ENCODE measurements at regions not wholly inside any gene's neighbourhood (a gene's known extent, or its start where the extent isn't known, plus 50 kb on each side); places are given as distances from the start of the nearest gene placed in this dataset.

DNA sequence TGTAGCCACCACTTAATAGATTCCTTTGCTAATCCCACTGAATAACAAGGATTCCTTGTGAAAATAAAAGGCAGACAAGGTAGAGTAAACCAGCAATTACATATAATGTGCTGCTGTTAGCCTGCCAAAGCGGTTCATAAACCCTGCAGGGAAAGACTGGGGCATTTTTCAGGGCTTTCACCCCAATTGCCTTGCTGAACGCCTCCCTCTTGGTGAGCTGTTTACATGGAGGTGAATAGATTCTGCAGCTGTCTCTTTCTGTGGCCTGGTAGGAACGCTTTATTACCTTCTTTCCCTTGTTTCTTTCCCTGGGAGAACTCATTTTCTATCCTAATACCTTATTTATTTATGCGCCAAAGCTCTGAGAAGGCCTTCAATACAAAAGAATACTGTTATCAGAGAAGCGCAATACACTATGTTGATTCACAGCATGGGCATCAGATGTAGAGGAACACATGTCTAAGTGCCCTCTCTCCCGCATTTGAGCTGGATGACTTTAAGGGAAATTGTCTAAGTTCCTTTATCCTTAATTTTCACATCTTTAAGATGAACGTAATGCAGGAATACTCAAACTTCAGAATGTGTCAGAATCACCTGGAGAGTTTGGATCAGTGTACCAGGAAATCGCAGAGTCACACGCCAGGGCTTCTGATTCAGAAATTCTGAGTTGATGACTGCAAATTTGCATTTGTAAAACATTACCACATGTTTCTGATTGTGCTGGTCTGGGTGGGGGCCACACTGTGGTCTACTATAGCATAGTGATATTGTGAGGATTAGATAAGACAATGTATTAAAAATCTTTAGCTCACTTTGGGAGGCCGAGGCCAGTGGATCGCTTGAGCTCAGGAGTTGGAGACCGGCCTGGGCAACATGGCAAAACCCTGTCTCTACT, 1203.8 kb downstream of the SORCS3 start:
- Mint-ChIP-seq H3K27ac (no peak overlapping the region), H3K27me3 (no peaks in the 10 kb centered on the region), H3K36me3 (ENCODE audit: low read depth) (no peaks in the 10 kb centered on the region), H3K9me3 (peaks cover 5% of the 10 kb centered on the region), H3K4me1 (peaks cover 6% of the 10 kb centered on the region), H3K4me3 (no peak overlapping the region)
- ATAC-seq (no peak), DNase-seq (no peak)

DNA sequence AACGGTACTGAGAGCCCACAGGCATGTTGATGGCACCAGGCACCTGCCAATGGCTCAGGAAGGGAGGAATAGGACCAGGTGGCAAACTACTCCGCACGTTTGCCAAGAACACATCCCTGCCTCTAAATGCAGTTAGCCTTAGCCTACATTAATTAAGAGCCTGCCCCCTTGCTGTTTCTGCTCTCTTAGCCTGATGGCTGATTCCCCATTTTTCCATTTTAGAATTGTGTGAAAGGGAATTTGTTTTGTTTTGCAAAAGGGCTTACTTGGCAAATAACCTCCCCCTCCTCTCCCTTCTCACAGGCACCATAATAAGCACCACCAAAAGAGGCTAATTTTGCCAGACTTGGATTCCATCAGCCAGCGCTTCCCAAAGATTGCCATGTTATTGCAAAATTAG, 1203.2 kb downstream of the SORCS3 start:
- Mint-ChIP-seq H3K4me3 (no peak overlapping the region), H3K4me1 (peaks cover 11% of the 10 kb centered on the region), H3K9me3 (peaks cover 5% of the 10 kb centered on the region), H3K27me3 (no peaks in the 10 kb centered on the region), H3K36me3 (ENCODE audit: low read depth) (no peaks in the 10 kb centered on the region), H3K27ac (no peak overlapping the region)
- DNase-seq (no peak), ATAC-seq (no peak)

DNA sequence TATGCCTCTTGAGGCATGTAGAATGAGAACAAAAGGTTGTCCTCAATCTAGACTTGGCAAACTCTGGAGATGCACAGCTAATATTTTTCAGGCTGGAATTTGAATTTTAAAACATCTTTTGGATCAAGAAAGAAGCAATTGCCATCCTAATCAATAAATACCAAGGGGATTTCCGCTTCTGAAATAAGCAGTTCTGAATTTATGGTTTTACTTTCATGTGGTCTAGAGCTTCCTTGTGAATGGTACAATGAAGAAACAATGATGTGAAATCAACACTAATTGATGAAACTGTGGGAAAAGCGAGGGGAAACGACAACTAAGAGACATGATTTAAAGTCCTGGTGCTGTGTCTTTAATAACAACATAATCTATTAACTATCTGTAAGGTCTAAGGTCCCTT, 1202.7 kb downstream of the SORCS3 start:
- no peak for DNase-seq
- H3K4me3 Mint-ChIP-seq, result no peak overlapping the region
- H3K4me1 Mint-ChIP-seq, result peaks cover 11% of the 10 kb centered on the region
- no peak overlapping the region for H3K27ac Mint-ChIP-seq
- no peaks in the 10 kb centered on the region for H3K27me3 Mint-ChIP-seq
- no peaks in the 10 kb centered on the region for H3K36me3 Mint-ChIP-seq (ENCODE audit: low read depth)
- H3K9me3 Mint-ChIP-seq, result peaks cover 5% of the 10 kb centered on the region
- no peak for ATAC-seq

DNA sequence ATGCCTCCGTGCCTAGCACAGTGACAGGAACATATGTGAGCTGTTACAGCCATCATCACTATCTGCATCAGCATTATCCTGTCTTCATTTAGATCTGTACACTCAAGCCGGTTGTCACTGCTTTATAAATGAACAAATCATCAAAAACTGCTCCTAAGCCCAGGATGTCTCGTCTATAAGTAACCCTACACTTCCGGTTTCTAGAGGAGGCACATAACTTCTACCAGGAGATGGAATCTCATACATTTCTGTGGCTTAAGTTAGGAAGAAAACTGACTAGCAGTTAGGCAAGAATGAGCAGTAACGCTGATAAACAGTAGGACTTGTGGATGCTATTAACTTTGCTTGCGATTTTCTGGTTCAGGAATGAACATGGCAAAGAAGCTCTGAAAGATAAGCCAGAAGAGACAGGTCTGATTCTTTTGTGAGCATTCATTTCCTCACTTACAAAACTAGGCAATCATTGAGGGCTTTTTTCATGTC, 1199.2 kb downstream of the SORCS3 start:
- H3K4me1 Mint-ChIP-seq, result peaks cover 23% of the 10 kb centered on the region
- H3K9me3 Mint-ChIP-seq, result no peaks in the 10 kb centered on the region
- ATAC-seq (no peak), DNase-seq (no peak)
- H3K36me3 Mint-ChIP-seq (ENCODE audit: low read depth), result no peaks in the 10 kb centered on the region
- H3K27ac Mint-ChIP-seq, result no peak overlapping the region
- H3K27me3 Mint-ChIP-seq, result no peaks in the 10 kb centered on the region
- H3K4me3 Mint-ChIP-seq, result no peak overlapping the region

DNA sequence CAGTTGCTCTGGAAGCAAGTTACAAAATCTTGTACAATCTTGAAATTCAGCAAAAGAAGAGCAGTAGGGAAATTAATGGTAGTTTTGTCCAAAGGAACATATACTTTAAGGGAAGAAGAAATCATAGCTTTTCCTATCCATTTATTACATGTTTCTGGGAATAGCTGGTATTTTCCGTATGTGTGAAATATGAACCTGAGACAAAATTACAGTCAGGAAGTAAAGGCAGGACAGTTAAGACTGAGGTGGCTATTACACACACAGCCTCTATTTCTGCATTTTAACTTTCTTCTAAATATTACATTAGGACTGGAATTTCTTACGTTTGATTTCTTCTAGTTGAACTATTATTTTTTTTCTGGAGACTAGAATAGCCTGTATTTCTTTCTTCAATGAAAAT, 1197.3 kb downstream of the SORCS3 start:
- peak overlapping the region; percentile 67 for H3K4me3 Mint-ChIP-seq
- H3K4me1 Mint-ChIP-seq, result peaks cover 19% of the 10 kb centered on the region
- no peaks in the 10 kb centered on the region for H3K9me3 Mint-ChIP-seq
- H3K27ac Mint-ChIP-seq, result no peak overlapping the region
- no peaks in the 10 kb centered on the region for H3K27me3 Mint-ChIP-seq
- no peaks in the 10 kb centered on the region for H3K36me3 Mint-ChIP-seq (ENCODE audit: low read depth)
- DNase-seq (no peak), ATAC-seq (no peak)

DNA sequence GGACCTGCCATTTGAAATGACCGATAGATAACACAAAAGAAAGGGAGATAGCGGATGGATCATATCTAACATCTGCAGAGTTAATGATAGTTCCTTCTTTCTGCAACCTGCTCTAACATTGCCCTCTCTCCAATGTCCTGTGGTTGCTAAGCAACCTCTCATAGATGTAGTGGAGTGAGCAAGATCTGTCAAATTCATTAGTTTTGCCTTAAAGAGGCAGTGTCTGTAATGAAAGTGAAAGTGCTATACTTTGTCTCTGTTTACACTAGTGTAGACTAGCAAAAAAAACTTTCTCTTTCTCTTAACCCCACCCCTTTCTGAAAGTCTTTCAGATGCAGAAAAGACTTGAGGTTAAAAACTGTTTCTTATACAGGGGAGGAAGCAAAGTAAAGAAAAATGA, 1196.9 kb downstream of the SORCS3 start:
- Mint-ChIP-seq H3K27me3 (no peaks in the 10 kb centered on the region), H3K4me1 (peaks cover 19% of the 10 kb centered on the region), H3K36me3 (ENCODE audit: low read depth) (no peaks in the 10 kb centered on the region), H3K4me3 (peak overlapping the region; percentile 67), H3K27ac (no peak overlapping the region), H3K9me3 (no peaks in the 10 kb centered on the region)
- ATAC-seq, result peak; percentile 86
- no peak for DNase-seq

DNA sequence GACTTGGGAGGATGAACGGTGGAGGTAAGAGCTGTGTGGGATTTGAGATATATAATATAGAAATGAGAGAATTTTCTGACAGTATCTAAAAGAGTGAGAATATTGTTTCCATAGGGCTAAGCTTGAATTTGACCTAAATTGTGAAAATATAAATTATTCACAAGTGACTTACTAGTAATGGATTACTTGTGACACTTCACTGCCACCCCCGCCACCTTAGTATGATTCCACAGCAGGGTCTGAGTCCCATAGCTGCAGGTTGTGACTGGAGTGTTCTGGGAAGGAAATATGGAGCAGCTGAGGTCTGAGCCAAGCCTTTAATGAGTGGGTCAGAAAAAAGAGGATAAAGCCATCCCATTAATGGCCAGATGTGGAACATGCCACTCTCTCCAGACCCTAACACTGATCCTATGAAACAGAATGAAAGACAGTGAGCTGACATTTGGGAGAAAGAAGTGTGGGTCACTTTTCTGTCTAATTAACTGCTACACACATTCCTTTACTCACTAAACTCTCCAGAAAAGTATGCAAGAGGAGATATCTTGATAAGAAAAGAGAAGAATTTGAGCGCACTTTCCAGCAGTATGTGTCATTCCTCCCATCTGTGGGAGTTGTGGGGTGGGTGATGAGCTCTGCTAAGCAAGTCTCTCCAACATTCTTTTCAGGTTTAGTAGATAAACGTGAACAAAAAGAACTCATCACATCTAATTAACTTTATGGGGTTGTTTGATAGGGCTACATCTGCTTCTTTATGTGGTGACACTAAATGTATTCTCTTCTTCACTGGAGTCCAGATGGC, 1193.4 kb downstream of the SORCS3 start:
- no peaks in the 10 kb centered on the region for H3K9me3 Mint-ChIP-seq
- no peaks in the 10 kb centered on the region for H3K27me3 Mint-ChIP-seq
- DNase-seq (no peak), ATAC-seq (no peak)
- no peaks in the 10 kb centered on the region for H3K36me3 Mint-ChIP-seq (ENCODE audit: low read depth)
- H3K27ac Mint-ChIP-seq, result no peak overlapping the region
- no peak overlapping the region for H3K4me3 Mint-ChIP-seq
- peaks cover 14% of the 10 kb centered on the region for H3K4me1 Mint-ChIP-seq

DNA sequence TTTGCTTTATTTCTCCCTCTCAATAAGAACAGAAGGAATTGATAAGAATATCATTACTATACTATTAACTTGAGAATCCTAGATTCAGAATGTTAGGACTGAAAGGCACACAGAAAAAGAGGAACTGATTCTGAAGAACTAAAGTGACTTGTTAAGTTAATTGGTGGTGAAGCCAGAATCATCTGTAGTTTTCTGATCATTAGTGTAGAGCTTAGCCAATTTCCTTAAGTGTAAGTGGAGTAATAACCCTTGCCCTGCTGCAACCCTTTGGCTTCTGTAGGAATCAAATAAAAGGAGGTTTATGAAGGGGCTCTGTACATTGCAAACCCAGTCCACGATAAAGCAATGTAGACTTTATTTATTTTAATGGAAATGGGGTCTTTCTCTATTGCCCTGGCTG, 1186.0 kb downstream of the SORCS3 start:
- H3K9me3 Mint-ChIP-seq, result peaks cover 8% of the 10 kb centered on the region
- H3K4me3 Mint-ChIP-seq, result no peak overlapping the region
- no peaks in the 10 kb centered on the region for H3K36me3 Mint-ChIP-seq (ENCODE audit: low read depth)
- H3K27me3 Mint-ChIP-seq, result no peaks in the 10 kb centered on the region
- ATAC-seq (no peak), DNase-seq (no peak)
- H3K4me1 Mint-ChIP-seq, result no peaks in the 10 kb centered on the region
- no peak overlapping the region for H3K27ac Mint-ChIP-seq

DNA sequence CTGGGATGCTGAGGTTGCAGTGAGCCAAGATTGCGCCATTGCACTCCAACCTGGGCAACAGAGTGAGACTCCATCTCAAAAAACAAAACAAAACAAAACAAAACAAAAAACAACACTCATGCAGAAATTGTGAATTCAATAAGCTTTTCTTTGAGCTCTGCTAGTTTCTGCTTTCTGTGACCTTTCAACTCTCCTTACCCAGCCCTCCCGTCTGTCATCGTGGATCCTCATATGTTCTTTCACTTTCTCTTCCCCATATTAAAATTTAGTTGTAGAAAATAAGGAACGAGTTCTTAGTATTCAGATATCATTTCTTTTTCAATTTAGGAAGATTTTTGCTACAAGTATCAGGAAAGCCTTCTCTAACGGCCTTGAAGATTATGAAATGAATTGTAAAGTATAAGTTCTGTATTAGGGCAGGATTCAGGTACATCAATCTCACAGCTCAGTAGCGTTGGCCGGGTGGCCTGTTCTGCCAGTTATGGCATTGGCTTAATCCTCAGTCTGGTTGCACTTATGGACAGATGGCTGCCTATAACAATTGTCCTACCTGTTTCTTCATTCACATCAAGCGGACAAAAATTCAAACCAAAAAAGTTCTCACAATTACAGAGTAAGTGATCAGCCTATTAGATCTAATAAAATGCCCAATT, 1167.0 kb downstream of the SORCS3 start:
- Mint-ChIP-seq H3K27me3 (no peaks in the 10 kb centered on the region), H3K9me3 (no peaks in the 10 kb centered on the region), H3K36me3 (ENCODE audit: low read depth) (no peaks in the 10 kb centered on the region), H3K4me3 (no peak overlapping the region), H3K4me1 (no peaks in the 10 kb centered on the region), H3K27ac (no peak overlapping the region)
- no peak for DNase-seq
- ATAC-seq, result no peak

DNA sequence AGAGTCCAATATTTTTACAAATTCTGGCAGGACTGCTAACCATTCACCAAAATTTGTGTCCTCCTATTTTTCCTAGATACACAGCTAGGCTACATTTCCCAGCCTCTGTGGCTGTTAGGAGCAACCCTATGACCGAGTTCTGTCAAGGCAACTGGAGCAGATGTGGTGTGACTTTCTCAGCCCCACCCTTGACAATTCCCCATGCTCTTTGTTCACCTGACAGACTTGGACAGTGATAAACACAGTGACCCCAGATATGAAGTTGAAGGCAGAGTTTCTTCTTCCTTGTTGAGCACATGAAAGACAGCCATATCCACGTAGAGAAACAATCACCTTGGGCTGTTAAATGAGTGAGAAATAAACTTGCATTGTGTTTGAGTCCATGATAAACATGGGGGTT, 1162.1 kb downstream of the SORCS3 start:
- no peak for DNase-seq
- Mint-ChIP-seq H3K9me3 (no peaks in the 10 kb centered on the region), H3K36me3 (ENCODE audit: low read depth) (no peaks in the 10 kb centered on the region), H3K27me3 (no peaks in the 10 kb centered on the region), H3K27ac (no peak overlapping the region), H3K4me3 (no peak overlapping the region), H3K4me1 (no peaks in the 10 kb centered on the region)
- no peak for ATAC-seq

DNA sequence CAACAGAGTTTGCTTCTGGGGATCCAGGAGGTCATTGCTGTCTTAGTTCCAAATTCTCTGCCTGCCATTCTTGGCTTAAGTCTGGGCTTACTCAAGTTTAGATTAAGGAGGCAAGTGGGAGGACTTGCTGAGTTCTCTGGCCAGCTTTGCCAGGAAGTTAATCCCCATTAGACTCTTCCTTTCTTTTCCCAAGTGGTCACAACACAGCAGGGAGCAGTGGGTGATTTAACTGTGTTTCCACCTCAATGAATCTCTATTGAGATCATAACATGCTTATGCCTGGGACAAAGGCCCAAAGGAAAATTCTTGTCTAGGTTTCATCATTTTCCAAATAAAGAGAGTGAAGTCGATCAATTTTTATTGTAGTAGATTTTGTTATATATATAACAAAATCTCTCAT, 1159.6 kb downstream of the SORCS3 start:
- H3K27ac Mint-ChIP-seq, result no peak overlapping the region
- no peaks in the 10 kb centered on the region for H3K4me1 Mint-ChIP-seq
- no peaks in the 10 kb centered on the region for H3K9me3 Mint-ChIP-seq
- DNase-seq (no peak), ATAC-seq (no peak)
- no peak overlapping the region for H3K4me3 Mint-ChIP-seq
- no peaks in the 10 kb centered on the region for H3K36me3 Mint-ChIP-seq (ENCODE audit: low read depth)
- no peaks in the 10 kb centered on the region for H3K27me3 Mint-ChIP-seq

DNA sequence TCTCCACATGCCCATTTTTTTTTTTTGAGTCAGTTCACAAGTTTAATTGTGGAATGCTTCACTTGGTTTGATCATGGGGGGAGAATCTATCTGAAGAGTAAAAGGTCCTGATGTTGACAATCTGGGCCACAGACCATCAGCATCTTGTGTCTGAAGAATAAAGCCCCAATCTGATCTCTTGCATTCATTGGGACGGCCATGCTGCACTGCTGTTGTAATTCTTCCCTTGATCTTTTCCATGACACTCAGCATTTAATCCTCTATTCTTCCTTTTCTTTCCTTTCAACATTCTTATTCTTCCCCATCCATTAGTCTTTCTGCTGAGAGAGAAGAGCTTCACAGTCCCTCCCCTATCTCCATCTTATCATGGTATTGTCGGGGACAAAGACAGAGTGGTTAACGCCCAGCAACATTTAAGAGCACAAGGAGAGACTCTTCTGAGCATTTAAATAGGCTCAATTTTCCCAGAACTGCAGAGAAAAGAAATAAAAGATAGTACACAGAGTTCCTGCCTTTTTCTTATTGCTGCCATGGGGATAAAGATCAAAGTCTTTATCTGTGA, 1157.3 kb downstream of the SORCS3 start:
- H3K36me3 Mint-ChIP-seq (ENCODE audit: low read depth), result no peaks in the 10 kb centered on the region

DNA sequence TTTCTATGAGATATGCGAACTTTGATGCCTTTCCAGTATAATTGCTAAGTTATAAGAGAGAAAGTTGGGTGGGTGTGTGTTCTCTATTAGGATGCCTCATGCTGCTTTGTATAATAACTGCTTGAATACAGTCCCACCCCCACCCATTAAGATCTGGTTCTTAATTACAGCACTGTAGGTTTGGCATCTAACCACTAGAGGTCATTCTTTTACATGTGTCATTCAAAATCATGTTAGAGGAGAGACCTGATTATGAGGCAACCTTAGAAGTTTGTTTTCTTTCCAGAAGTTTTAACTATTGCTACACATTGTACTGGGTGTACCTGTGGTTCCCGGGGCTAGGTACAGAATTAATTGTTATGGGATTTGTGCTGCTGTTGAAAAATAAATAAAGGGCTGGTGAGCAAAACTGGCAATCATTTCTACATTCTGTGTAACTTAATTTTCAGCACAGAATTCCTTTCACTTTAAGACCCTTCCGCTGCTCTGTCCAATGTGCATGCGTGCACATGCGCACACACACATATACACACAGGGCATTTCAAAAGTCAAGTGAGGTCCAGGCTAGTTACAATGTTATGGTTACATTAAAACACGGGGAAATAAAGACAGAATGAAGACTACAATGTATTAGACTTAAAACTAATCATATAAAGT, 1156.3 kb downstream of the SORCS3 start:
- H3K27ac Mint-ChIP-seq, result no peak overlapping the region
- no peak for DNase-seq
- no peak overlapping the region for H3K4me3 Mint-ChIP-seq
- no peaks in the 10 kb centered on the region for H3K36me3 Mint-ChIP-seq (ENCODE audit: low read depth)
- no peaks in the 10 kb centered on the region for H3K9me3 Mint-ChIP-seq
- no peak for ATAC-seq
- no peaks in the 10 kb centered on the region for H3K4me1 Mint-ChIP-seq
- no peaks in the 10 kb centered on the region for H3K27me3 Mint-ChIP-seq

More for the DNA sequence above, 1157.3 kb downstream of the SORCS3 start:
- Mint-ChIP-seq H3K27ac (no peak overlapping the region), H3K4me1 (no peaks in the 10 kb centered on the region), H3K9me3 (no peaks in the 10 kb centered on the region), H3K27me3 (no peaks in the 10 kb centered on the region), H3K4me3 (no peak overlapping the region)
- ATAC-seq, result no peak
- no peak for DNase-seq

DNA sequence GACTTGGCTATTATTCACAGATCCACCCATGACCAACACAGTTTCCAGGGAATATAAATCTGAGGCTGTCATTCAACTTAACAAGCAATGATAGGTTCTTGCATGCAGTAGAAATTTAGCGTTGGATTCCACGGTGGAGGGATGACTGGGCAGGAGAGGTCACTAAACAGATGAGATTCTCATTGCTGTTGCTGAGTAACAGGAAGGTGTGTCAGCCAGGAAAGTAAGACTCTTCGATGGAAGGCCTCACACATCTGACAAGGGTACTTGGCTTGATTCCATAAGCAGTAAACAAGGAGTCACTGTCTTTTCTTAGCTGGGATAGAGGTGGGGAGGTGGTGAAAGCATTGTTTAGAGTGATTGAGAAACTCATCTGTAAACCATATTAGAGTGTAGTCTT, 1152.0 kb downstream of the SORCS3 start:
- H3K9me3 Mint-ChIP-seq, result no peaks in the 10 kb centered on the region
- ATAC-seq, result no peak
- H3K4me3 Mint-ChIP-seq, result no peak overlapping the region
- no peak overlapping the region for H3K27ac Mint-ChIP-seq
- H3K27me3 Mint-ChIP-seq, result no peaks in the 10 kb centered on the region
- no peaks in the 10 kb centered on the region for H3K4me1 Mint-ChIP-seq
- DNase-seq, result no peak
- H3K36me3 Mint-ChIP-seq (ENCODE audit: low read depth), result no peaks in the 10 kb centered on the region
